Stimulated activated CD8-positive, alpha-beta memory T cell treated with anti-CD3 and anti-CD28 coated beads, Interleukin-15, amount 100 ng/mL, for 24 hours (primary cell): ENCODE measurements at regions not wholly inside any gene's neighbourhood (a gene's known extent, or its start where the extent isn't known, plus 50 kb on each side); places are given as distances from the start of the nearest gene placed in this dataset.
"Not testable (repeated sequence)": the region's sequence is repeated elsewhere in the genome, so short reads cannot be mapped to it uniquely, and the experiment has no call there.

ENCODE experiments used
- DNase-seq: peaks from one replicate; pipeline ENCODE4 v3.0.0-alpha.2; 2020; ENCODE audit warnings: low read depth

DNA sequence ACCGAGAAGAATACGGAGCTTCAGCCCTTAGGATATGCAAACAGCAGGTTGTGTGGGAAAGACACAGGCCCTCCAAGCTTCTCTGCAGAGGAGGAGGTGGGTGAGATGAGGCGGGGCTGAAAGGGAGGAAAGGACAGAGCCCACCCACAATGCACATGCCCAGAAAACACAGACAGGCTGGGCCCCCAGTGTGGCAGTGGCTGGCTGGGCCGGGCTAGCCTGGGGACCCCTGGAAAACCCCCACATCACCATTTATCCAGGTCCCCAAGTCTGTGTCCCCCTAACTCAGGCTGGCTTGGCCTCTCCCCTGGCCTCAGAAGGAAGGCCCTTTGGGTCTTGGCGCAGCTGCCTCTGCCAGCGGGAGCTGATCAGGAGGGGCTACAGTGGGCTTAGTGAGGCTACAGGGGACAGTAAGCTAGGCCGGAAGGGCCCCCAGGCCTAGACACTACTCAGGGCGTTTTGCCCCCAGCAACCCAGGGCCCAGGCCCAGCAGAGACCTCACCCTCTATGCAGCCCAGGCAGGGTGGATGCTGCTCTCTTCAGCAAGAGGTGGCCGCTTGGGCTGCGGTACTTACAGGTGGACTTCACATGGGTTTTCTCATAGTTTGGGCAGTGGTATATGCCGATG is 119.5 kb downstream of the TUBA3C start:
- no peak for DNase-seq

DNA sequence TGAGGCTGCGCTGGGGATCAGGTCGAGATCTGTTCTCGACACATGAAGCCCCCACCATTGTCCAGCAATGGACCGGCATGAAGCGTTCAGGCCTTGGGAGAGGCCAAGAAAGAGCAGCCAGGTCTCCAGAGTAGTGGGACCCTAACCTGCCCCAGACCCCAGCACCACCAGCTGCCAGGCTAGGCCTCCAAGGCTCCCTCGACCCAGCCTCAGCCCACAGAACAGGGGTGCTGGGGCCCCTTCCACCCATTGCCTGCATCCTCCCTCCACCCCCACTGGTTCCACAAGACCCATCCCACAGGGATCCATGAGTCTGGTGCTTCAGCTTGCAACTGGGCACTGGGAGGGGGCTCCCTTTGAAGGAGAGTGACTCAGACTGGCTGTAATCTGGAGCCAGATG is 120.3 kb downstream of the TUBA3C start:
- no peak for DNase-seq

- DNase-seq: no peak
Measured at GRCh38 chr13:19060311-19061002, 121.2 kb downstream of the TUBA3C start.

DNA sequence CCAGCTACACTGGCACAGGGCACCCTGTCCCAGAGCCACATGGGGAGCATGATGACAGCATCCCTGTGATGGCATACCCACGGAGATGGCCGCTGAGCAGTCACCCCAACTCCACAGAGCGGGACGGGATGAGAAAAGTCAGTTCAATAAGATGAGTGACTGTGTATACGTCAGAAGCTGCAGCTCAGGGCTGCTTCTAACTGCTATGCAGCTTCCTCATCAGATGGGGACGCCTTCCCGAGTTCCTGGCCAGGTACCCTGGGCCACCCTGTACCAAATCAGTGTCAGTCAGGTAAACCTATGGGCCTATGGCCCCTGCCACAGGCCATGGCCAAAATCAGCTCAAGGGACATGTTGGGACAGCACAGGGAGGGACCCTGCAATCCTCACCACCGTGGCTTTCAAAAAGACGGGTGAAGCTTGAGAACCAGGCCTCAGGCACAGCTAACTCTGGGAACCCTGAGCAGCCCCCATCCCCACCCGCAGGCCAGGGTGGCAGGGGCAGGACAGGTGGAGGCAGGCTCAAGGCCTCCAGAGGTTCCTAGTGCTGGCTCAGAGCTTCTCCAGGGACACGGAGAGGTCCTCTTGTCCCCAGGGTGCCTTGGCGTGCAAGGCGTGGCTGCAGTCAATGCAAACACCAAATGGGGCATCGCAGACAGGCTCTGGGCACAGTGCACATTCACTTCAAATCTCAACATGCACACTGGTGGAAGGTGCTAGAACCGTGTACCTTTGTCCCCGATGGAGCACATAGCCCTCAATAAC is 122.4 kb downstream of the TUBA3C start:
- no peak for DNase-seq

- DNase-seq: no peak
Measured at GRCh38 chr13:19058566-19058965, 123.1 kb downstream of the TUBA3C start.

- no peak for DNase-seq
Measured at GRCh38 chr13:19057588-19058340, 123.9 kb downstream of the TUBA3C start.

GRCh38 chr13:19056984-19057490 is 124.6 kb downstream of the TUBA3C start:
- no peak for DNase-seq

GRCh38 chr13:19056355-19056880 is 125.2 kb downstream of the TUBA3C start:
- DNase-seq: no peak

- no peak for DNase-seq
Measured at GRCh38 chr13:19055611-19056010, 126.0 kb downstream of the TUBA3C start.

DNA sequence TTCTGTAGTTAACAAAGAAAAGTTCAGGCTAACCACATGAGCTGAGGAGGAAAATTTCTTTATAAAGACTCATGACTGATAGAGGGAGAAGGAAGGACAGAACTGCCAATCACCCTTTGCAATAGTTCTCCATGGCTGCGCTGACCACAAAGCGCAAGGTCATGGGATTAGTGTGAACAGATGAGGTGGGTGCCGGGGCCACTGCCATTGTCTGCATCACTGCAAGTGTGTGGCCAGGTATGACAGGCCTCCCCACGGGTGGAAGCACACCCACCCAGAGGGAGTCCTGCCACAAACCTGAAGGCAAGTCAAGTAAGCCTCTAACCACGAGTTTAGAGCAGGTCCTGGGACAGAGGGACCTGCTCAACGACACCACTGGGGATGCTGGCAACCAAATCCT is 128.1 kb downstream of the TUBA3C start:
- no peak for DNase-seq

DNA sequence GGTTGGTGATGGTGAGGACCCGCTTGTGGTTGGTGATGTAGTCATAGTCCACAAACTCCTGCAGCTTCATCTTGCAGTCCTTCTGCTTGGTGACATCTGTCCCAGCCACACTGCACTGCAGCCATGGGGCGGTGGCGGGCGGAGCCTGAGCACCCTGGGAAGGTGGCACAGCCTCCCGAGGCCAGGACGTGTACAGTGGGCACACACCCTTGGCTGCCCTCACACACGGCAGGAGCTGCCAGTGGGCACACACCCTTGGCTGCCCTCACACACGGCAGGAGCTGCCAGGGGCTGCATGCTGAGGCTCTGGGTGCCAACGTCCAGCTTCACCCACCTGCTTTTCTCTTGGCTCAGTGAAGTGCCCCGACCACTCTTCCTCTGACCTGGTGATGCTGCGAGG is 128.7 kb downstream of the TUBA3C start:
- DNase-seq: no peak

- DNase-seq: no peak
Measured at GRCh38 chr13:19052180-19052579, 129.4 kb downstream of the TUBA3C start.

DNA sequence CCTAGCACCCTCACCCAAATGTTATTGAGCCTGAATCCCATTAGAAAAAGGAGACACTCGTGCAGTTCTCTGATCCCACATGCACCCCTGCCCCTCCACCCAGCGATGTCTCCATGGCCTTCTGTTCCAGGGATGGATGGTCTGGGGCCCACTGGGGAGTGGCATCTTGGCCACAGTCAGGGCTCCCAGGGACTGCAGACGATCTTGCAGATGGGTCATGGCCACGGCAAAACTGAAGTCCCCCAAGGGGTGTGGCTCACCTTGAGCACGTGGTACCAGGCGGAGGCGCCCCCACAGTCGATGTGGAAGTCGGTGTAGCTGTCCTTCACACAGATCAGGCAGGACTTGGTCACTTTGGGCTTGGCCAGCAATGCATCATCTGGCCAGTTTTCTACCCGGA is 130.7 kb downstream of the TUBA3C start:
- no peak for DNase-seq

- DNase-seq: not testable (repeated sequence)
Measured at GRCh38 chr13:19049624-19050023, 132.0 kb downstream of the TUBA3C start.

DNA sequence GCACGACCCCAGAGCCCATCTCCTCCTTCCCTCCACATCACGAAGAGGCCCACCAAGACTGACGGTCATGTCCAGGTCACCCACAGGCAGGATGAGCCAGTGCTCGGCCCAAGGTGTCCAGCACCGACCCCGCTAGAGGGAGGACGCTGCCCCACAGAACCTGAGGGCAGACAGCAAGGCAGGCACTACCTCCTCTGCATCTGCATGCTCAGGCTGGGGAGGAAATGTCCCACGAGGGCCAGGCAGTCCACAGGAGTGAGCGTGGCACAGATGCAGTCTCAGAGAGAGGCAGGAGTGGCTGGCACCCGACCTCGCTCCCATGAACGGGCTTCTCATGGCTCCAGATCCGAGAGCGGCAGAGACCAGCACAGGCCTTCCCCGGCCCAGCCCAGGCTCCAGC is 133.2 kb downstream of the TUBA3C start:
- DNase-seq: no peak

GRCh38 chr13:19023115-19023514 is 158.5 kb downstream of the TUBA3C start:
- no peak for DNase-seq

GRCh38 chr13:19020988-19021387 is 160.6 kb downstream of the TUBA3C start:
- no peak for DNase-seq

GRCh38 chr13:18998389-18998788 is 183.2 kb downstream of the TUBA3C start:
- no peak for DNase-seq

DNA sequence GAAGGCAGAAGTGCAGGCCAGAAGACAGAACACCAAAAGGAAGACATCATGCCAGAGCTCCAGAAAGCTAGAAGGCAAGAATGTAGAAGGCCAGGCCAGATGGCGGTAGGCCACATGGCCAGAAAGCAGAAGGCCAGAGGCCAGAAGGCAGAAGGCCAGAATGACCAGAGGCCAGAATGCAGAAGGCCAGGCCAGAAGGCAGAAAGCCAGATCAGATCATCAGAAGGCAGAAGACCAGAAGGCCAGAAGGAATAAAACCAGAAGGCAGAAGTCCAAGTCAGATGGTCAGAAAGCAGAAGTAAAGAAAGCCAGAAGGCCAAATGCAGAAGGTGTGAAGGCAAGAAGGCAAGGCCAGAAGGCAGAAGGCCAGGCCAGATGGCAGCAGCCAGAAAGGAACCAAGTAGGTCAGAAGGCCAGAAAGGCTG is 185.0 kb downstream of the TUBA3C start:
- no peak for DNase-seq

DNA sequence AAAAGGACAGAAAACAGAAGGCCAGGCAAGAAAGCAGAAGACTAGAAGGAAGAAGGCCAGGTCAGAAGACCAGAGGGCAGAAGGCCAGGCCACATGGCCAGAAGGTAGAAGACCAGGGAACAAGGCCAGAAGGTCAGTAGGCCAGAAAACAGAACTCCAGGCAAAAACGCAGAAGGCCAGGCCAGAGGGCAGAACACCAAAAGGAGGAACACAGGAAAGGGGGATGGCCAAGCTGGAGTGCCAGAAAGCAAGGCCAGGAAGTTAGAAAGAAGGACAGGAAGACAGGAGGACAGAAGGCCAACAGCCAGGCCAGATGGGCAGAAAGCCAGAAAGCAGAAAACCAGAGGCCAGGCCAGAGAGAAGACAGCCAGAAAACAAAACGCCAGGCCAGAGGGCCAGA is 185.4 kb downstream of the TUBA3C start:
- DNase-seq: no peak

DNA sequence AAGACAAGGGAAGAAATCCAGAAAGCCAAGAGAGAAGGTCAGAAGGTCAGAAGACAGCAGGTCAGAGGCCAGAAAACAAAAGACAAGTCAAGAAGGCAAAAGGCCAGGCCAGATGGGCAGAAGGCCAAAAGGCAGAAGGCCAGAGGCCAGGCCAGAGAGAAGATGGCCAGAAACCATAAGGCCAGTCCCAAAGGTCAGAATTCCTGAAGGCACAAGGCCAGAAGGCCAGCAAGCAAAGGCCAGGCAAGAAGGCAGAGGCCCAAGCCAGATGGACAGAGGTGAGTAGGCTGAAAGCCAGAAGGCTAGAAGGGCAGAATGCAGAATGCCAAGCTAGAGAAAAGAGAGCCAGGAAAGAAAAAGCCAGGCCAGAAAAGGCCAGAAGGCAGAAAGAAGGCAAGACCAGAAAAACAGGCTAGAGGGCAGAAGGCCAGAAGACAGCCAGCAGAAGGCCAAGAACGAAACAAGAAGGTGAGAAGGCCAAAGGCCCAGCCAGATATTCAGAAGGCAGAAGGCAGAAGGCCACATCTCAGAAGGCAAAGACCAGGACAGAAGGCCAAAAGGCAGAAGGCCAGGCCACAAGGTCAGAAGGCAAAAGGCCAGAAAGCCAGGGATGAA is 186.3 kb downstream of the TUBA3C start:
- no peak for DNase-seq
